ENCODE measurements at regions not wholly inside any gene's neighbourhood (a gene's known extent, or its start where the extent isn't known, plus 50 kb on each side); places are given as distances from the start of the nearest gene placed in this dataset.
"Not testable (repeated sequence)": the region's sequence is repeated elsewhere in the genome, so short reads cannot be mapped to it uniquely, and the experiment has no call there.

GRCh38 chr3:127520993-127521392 lies 69.5 kb downstream of the TPRA1 start:
- DNase-seq = no peak

- no peak for DNase-seq
These were observed 72.0 kb downstream of the TPRA1 start for GRCh38 chr3:127518456-127519081.

GRCh38 chr3:127512256-127512655 lies 78.3 kb downstream of the TPRA1 start:
- no peak for DNase-seq

DNA sequence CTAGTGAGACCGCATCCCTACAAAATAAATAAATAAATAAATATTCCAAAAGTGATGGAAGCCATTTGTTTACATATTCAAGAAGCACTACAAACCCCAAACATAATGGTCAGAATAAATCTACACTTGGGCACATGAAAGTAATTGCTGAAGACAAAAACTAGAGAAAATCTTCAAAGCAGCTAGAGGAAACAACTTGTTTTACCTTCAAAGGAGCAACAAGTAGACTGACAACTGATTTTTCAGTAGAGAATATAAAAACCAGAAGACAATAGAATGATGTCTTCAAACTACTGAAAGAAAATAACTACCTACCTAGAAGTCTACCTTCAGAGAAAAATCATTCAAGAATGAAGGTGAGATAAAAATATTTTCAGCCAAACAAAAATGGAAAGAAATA lies 89.4 kb downstream of the TPRA1 start:
- DNase-seq = no peak

DNA sequence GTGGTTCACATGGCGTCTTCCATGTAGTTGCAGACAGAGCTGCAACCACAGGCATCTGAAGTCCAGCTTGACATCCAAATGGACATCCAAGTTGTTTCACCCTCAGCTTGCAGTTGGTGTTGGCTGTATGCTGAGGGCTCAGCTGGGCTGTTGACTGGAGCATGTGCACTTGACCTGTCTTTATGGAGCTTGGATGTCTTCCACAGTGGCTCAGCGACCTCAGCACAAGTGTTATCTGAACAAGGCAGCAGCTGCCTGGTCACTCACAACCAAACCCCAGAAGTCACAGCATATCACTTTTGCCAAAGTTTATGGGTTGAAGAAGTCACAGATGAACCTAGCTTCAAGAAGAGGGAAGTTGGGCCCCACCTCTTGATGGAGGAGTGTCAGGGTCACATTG lies 92.9 kb downstream of the TPRA1 start:
- no peak for DNase-seq

- no peak for DNase-seq
These were observed 93.4 kb downstream of the TPRA1 start for GRCh38 chr3:127497166-127497565.

- no peak for DNase-seq
These were observed 94.5 kb downstream of the TPRA1 start for GRCh38 chr3:127495821-127496655.

GRCh38 chr3:127493924-127494646 lies 96.4 kb downstream of the TPRA1 start:
- DNase-seq = no peak

GRCh38 chr3:127492426-127492825 lies 98.1 kb downstream of the TPRA1 start:
- DNase-seq = no peak

DNA sequence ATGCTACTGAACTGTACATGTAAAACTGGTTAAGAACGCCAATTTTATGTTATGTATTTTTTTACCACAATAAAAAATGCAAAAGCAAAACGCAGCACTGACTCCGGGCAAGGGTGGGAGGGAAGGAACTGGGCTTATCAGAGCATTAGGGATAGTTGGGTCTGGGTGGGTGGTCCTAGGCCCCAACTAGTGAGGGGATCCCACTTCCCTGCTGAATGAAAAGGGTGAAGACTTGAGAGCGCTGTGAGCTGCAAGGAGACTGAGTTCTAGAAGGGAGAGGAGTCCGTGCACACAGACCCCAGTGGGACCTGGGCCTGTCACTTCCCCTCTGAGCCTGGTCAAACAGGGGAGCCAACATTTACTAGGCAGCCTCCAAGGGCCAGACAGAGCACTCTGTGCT lies 98.6 kb downstream of the TPRA1 start:
- no peak for DNase-seq

DNA sequence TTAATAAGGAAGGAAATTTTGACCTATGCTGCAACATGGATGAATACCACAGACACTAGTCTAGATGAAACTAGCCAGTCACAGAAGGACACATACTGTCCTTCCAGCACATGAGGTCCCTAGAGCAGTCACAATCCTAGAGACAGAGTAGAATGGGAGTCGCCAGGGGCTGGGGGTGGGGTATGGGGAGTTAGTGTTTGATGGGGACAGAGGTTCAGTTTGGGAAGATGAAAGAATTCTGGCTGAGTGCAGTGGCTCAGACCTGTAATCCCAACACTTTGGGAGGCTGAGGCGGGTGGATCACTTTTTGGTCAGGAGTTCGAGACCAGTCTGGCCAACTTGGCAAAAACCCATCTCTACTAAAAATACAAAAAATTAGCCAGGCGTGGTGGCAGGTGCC lies 99.2 kb downstream of the TPRA1 start:
- DNase-seq = no peak

DNA sequence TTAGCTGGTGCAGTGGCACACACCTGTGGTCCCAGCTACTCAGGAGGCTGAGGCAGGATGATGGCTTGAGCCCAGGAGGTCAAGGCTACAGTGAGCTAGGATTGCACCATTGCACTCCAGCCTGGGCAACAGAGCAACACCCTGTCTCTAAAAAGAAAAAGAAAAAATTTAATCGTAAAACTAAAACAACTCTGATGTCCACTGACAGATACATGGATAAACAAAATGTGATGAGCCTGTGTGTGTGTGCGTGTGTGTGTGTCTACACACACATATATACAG lies 99.6 kb downstream of the TPRA1 start:
- not testable (repeated sequence) for DNase-seq

- no peak for DNase-seq
These were observed 100.1 kb downstream of the TPRA1 start for GRCh38 chr3:127490271-127491023.

DNA sequence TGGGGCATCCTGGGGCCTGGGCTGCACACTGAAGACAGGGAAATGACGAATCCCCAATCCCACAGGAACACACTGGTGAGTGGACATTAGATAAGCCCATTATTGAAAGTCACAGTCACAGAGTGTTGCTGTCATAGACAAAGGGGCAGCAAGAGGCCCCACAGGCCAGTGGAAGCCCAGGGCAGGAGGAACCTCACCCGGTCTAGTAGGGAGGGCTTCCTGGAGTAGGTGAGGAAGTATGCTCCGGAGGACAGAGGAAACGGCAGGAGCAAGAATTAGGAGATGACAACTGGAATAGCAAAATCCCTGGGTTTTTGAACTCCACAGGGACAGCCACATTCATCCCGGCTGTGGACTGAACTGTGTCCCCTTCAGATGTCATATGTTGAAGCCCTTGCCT lies 101.2 kb downstream of the TPRA1 start:
- DNase-seq = no peak

- DNase-seq = no peak
These were observed 101.8 kb downstream of the TPRA1 start for GRCh38 chr3:127488740-127489139.

GRCh38 chr3:127488141-127488672 lies 102.3 kb downstream of the TPRA1 start:
- DNase-seq = no peak

DNA sequence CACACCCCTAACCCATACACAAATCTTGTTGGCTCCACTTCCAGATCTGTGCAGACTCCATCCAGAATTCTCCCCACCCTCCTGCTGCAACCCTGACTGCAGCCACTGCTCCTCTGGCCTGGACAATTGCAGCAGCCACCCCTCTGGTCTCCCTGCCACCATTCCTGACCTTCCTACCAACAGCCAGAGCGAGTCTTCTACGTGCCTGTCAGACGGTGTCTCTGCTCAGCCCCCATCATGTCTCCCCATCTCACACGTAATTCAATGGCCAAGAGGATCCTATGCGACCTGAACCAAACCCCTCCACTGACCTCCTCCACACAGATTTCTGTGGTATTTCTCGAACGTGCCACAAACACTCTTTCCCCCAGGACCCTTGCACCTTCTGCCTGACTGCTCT lies 103.3 kb downstream of the TPRA1 start:
- no peak for DNase-seq

GRCh38 chr3:127486321-127486944 lies 104.1 kb downstream of the TPRA1 start:
- DNase-seq = no peak

GRCh38 chr3:127485396-127486170 lies 105.0 kb downstream of the TPRA1 start:
- DNase-seq = no peak

- DNase-seq = no peak
These were observed 105.7 kb downstream of the TPRA1 start for GRCh38 chr3:127484601-127485388.

Data from stimulated activated CD4-positive, alpha-beta T cell treated with anti-CD3 and anti-CD28 coated beads, Interleukin-4, amount 100 ng/mL, for 1 hour (primary cell).